ENCODE measurements at regions not wholly inside any gene's neighbourhood (a gene's known extent, or its start where the extent isn't known, plus 50 kb on each side); places are given as distances from the start of the nearest gene placed in this dataset.

DNA sequence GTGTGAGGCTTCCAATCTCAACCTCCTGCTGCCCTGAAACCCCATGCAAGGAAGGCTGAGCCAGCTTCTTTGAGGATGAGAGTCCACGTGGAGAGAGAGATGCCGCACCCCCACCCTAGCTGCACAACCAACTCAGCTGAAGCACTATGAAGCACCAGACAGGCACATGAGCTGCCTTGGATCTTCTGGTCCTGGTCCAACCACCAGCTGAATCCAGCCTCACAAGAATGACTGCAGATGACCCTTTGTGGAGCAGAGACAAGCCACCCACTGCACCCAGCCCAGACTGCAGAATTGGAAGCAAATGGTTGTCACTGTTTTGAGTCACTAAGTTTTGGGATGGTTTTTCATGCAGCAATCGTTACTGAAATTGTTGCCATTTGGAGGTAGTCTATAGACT lies 149.6 kb upstream of the SYT13 start:
- DNase-seq = no peak

DNA sequence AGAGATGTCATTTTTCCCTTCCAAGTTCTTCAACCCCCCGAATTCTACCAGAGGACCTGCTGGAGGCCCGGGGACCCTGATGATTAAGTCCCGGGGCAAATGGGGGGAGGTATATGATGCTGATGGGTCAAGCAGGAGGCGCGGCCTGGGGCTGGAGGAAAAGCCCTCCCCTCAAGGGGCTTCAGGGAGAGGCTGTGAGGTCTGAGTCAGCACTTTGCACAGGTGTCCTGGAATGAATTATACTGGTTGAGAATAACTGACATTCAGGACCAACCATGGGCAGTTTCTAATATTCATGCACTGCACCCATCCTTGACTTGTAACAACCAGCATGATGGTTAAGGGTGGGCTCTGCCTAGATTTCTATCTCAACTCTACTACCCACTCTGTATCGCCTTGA lies 146.8 kb upstream of the SYT13 start:
- no peak for DNase-seq

DNA sequence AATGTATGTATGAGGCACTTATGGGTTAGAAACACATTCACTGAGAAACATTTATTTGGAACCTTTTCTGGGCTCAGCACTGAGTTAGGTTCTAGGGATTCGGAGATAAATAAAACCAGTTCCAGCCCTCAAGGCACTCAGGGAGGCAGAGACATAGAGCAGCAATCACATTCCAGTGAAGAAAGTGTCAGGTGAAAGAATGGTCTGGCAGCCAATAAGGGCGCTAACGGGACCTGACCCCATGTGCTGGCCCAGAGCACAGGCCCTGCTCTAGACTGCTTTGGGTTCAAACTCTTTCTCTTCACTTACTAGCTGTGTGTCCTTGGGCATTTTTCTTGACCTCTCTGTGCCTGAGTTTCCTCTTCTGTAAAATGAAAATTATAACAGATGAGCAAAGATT lies 146.0 kb upstream of the SYT13 start:
- DNase-seq = no peak

DNA sequence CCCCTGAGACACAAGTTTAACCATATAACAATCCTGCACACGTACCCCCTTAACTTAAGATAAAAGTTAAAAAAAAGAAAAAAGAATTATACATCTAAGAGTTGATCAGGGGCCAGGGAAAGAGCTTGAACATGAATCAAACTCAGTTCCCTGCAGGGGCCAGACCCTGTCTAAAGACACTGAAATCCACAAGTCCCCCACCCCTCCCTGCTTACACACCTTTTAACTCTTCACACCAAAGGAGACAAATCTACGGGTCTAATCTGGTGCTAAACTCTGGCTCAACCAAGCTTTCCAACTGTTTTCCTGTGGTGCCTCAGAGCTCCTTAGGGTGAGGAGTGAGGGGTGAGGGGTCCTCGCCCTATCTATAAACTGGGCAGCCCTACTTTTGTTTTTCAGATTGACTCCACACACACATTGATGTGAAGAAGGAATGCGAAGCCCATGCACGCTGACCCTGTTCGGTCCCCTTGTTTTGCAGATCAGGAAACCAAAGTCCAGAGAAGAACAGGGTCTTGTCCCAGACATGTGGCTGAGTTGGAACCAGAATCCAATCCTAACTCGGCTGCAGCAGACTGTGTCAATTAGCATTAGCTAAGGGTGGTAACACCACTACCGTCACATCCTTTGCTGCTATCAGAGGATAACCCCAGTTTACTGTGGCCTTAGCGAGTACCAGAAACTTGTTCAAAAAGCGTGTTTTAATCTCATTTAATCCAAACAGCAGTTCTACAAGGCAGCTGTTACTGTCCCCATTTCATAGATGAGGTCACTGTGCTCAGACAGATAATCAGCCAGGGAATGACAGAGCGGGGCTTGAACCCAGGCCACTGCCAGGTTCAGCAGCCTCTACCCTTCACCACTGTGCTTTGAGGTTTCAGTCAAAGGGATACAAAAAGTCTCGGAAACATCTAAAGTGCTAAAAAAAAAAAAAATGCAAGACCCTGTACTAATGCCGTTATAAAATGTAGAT lies 145.2 kb upstream of the SYT13 start:
- DNase-seq = no peak

DNA sequence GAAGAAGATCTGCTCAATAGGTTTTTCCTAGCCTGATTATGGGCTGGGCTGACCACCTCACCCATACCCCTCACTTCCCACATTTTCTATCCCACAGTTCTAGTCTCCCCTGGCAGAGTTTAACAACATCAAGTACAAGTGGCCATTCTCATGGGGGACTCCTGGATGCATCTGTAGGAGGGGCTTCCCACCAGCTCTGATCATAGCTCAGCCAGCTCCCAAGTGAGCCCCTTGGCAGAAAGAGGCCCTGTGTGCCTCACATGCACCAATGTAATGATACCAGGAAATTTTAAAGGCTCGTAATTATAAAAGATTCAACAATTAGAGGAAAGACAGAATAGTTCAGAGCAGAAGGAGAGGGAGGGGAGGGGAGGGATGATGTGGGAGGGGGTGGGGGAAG lies 144.2 kb upstream of the SYT13 start:
- DNase-seq = no peak

DNA sequence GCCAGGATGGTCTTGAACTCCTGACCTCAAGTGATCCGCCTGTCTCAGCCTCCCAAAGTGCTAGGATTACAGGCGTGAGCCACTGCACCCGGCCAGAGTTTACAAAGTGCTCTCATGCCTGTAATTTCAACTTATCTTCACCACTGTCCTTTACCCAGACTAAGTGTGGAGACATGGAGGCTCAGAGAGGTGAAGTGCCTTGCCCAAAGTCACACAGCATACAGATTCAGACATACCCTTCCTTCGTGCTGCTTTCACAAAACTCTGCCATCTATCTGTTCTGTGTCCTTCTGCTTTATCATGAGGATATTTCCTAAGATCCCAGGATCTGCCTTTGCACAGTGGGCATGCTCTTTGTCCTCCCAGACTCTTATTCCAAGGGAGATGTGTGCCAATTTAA lies 143.6 kb upstream of the SYT13 start:
- DNase-seq = no peak

DNA sequence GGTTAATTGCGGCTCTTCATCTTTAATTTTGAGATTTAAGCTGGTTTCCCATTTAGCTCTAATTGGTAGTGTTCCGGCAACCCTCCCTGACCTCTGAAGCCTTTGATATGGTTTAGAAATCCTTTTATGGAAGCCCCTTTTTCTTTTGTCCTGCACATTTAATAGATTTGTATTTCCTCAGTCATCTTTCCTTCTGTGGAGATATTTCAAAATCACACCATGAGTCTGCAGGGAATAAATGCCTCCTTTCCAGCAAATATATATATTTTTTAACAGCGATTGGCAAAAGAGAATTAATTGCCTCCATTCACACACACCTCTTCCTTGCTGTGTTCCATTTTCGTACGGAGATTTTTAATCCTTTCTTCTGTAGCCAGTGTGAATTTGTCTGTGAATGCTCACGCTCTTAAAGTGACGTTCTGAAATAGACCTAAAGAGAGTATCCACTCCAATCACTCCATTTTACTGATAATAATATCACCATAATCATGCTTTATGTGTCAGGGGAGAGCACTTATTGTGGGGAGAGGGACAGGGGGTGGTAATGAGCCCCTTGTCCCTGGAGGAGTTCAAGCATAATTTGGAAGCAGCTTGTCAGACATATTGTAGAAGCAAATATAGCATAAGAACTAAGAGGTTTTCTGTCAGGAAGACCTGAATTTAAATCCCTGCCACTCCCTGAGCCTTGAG lies 142.5 kb upstream of the SYT13 start:
- no peak for DNase-seq

DNA sequence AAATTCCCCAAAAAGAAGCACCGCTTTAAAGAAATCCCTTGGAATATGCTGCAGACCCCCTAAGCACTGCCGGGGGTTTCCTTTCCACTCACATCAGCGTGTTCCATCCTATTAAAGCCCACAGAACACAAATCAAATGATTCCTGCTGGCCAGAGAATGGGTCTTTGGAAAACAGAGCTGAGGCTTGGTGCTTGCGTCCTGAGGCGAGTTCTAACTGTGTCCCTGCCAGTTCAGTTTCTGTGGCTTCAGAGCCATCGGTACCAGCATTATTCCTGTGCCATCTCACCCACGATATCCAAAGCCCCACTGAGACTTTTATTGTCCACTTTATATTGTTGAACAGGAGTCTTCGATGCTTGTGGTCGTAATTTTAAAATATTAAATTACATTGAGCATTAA lies 142.0 kb upstream of the SYT13 start:
- no peak for DNase-seq

DNA sequence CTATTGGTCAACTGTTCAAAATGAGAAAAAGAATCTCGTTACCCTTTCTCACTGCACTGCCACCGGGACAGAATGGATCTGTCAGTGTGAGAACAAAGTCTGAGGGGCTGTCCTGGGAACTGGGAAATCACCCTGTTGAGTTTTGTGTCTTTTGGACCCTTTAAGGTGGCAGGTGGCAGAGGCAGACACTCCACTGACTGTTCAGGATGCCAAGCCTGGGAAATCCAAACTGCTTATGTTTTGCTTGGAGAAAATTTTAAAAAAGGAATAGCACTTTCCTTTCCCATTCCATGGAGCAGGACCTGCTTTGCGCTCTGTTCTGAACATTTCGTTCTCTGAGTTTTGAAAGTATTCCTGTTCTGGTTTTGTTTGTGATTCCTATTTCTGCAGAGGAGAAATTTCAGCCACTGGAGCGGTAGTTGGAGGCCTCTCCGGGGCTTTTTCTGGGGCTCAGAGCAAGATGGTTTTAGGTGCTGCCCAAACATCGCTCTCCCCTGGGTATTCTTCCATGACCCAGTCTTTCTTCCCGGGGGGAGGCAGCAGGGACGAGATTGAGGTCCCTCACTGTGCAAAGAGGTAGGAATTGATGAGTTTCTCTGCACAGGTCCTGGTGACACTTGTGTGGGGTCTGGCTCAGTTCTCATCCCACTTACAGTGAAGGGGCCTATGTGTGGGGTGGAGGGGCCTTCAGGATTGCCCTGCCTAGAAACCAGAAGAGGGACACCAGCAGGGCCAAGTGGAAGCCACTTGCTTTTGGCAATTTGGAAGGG lies 138.5 kb upstream of the SYT13 start:
- no peak for DNase-seq

DNA sequence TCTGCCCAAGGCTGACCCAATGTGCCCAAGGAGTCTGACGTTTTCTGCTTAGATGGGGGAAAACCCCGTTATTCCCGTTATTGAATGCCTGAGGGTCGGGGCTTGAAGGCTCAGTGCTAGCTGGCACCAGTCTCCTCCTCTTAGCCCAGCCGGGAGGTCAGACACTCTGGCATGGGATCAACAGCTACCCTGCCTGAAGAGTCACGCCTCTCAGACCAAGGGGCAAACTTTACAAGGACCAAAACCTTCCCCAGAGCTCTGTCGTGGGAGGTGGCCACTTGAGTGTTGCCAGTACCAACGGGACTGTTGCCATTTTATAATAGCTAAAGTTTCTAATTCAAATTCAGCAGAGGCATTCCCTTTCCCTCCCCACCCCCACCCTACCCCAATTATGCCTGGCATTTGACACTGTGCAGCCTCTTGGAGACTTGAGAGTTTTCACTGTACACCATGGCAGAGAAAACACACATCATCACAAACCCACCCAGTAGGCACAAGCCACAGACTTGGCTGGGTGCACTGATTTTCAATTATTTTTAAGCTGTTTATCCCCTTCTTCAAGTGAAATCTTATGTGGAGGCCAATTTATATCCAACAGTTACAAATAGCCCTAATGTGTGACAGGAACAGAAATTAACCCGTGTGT lies 137.5 kb upstream of the SYT13 start:
- DNase-seq = no peak

DNA sequence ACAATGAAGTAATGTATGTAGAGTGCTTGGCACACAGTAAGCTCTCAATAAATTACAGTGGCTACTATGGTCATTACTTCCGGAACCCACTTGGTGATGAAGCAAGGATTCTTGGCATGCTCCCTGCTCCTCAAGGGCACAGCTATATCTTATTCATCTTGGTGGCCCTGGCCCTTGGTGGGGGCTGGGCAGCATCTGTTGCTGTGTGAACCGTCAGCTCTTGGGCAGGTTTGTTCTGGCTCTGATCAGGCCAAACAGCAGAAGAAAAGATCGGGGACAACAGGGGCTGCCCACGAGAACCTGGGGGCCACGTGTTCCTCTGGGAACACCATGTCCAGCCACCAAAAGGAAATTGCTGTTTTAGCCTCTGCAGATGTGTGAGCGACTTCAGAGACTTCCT lies 136.9 kb upstream of the SYT13 start:
- no peak for DNase-seq

DNA sequence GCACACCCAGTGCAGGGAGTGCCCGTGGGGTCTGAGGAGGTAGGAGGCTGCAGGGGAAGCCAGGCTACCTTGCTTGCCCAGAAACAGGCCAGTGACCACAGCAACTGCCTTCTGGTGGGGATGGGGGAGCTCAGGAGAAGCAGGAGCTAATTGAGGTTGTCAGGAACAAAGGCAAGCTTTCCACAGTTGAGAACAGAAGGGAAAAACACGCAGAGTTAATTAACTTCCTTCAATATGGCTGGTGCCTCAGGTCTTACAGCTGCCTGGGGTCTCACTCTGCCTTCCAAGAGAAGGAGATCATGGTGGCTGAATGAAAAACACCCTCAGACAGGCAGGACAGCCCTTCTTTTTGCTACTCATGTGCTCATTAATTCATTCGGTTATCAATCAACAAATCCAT lies 127.9 kb upstream of the SYT13 start:
- no peak for DNase-seq

DNA sequence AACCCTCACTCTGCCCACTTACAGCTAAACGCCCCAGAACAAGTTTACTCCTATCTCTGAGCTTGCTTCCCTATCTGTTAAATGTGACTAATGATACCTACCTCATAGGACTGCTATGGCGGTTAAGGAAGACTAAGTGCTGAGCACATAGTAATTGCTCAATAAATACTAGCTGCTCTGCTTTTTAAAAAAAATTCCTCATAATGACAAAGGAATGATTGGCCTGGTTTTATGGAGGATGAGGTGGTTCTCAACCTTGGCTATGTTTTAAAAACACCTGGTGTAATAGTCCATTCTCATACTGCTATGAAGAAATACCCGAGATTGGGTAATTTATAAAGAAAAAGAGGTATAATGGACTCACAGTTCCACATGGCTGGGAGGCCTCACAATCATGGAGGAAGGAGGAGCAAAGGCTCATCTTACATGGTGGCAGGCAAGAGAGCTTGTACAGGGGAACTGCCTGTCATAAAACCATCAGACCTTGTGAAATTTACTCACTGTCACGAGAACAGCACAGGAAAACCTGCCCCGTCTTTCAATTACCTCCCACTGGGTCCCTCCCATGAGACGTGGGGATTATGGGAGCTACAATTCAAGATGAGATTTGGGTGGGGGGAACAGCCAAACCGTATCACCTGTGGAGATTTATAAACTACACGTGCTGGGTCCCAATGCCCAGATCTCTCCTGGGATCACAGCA lies 127.2 kb upstream of the SYT13 start:
- DNase-seq = no peak

DNA sequence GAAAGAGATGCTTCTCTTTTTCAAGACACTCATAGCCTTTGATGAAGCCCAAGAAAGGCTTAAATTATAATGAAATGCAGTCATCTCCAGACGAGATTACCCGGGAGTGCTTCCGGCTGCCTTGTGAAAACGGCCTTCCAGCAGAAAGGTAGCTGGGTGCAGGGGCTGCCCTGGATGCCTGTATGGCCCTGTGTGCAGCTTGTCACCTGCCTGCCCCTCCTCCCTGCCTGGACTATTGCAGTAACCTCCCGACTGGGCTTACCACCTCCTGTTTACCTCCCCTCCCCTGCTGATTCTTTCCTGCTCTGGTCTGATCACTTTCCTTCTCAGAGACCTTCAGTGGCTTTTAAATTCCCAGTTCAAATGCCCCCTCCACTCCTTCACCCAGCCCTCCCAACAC lies 126.4 kb upstream of the SYT13 start:
- DNase-seq = no peak

DNA sequence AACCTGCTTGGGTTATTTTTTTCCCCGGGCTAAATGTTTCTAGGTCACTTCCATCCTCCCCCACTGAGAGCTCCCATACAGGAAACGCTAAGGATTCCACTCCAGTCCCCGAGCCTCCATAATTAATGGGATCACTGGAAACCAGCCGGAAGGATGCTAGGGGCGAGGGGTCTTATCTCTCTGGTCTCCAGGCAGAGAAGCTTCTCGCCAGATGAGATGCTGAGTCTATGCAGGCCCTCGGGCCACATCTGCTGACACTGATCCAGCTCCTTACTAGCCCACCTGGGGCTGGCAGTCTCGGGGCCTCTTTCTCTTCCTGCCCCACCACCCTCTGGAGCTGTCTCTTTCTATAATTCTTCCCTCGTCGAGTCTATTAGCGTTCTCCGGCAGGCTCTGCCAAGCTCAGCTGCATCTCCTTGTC lies 125.9 kb upstream of the SYT13 start:
- DNase-seq = no peak

DNA sequence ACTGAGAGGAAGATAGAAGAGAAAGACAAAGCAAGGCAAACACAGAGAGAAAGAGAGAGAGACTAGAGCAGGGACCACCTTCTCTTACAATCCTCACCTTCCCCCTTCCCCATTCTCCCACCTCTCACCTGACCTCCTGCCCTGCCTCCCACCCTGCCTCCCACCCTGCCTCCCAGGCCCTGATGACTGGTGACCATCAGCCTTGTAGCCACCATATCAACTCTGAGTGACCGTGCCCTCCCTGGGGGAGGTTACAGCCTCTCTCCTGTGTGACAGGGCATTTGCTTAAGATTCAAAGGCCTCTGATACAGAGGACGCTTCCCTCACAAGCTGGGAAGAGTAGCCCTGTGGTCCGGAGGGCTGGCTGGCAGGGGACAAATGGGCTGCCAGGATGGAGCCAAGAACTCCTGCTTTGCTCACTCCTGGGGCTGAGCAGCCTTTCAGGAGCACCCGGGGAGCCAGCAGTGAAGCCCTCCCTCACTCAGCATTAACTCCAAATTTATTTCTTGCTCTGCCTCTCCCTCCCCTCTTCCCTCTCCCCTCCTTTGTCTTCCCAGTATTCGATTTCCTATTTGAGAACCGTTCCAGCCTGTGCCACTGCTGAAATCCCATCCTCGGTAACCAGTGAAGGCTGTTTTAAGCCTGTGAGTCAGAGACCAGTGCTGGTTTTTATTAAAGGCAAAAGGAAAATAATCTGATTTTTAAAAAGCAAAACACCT lies 125.2 kb upstream of the SYT13 start:
- no peak for DNase-seq

DNA sequence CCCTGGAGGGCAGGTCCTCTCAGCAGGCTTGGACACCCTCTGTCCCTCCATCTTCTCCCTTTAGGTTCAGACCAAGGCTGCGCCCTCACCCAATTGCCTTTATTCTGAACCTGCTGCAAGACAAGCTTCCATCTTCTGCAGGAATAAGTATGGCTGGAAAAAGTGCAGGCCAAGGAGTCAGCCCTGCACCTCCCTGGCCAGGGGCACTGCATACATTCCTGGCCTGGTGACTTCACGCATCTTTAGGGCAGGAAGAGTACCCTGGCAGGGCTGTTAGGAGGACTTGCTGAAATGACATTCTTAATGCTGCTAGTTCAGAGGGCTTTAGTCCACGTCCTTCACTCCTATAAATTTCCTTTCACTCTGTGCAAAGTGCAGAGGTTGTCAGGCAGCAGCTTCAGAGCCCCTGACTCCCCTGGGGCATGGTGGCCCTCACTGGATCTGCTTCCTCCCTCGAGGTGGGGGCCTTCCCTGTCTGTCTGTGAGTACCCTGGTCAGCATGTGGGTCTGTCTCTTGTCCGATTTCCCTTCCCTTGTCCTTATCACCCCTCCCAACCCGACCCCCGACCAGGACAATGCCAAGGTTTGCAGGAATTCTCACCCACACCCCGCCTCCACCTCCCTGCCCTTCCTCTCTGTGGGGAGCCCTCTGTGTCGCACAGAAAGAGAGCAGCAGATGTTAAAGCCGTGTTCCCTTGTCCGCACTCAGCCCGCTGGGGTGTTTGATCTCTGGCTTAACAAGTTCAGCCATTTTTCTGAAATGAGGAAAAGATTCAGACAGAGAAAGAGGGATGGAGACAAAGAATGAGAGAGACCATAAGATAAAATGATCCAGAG lies 124.5 kb upstream of the SYT13 start:
- DNase-seq = no peak

DNA sequence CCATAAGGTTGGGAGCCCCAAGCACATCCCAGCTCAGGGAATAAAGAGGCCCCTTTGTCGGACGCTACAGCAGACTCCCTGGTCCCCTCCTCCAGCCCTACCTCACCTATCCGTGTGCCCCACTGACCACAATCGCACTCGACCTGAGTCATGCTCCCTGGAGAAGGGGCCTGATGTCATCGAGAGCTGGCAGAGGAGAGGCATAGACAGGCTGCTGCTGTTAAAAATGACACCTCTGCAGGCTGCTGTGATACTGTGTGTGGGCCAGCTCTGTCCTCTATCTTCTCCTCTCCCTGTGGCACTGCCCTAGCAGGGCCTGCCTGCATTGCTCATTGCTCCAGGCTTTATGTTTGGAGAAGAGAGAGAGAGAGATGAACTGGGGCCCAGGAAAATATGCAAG lies 123.4 kb upstream of the SYT13 start:
- no peak for DNase-seq

DNA sequence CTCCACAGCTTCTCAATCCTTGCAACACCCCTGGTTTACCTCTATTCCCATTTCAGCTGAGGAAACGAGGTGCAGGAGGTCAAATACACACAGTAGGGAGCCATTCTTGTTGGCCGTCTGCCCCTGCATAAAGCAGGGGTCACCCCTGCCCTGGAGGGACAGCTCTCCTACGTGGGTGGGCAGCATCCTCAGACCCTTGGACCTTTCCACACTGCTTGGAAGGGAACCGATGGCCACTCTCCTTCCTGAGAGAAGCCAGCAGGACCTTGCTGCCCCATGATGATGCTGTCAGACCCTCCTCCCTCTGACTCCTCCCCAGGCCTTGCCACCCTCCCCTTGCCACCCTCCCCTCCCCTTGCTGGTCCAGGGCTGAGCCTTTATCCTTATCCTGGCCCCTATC lies 121.1 kb upstream of the SYT13 start:
- DNase-seq = no peak

DNA sequence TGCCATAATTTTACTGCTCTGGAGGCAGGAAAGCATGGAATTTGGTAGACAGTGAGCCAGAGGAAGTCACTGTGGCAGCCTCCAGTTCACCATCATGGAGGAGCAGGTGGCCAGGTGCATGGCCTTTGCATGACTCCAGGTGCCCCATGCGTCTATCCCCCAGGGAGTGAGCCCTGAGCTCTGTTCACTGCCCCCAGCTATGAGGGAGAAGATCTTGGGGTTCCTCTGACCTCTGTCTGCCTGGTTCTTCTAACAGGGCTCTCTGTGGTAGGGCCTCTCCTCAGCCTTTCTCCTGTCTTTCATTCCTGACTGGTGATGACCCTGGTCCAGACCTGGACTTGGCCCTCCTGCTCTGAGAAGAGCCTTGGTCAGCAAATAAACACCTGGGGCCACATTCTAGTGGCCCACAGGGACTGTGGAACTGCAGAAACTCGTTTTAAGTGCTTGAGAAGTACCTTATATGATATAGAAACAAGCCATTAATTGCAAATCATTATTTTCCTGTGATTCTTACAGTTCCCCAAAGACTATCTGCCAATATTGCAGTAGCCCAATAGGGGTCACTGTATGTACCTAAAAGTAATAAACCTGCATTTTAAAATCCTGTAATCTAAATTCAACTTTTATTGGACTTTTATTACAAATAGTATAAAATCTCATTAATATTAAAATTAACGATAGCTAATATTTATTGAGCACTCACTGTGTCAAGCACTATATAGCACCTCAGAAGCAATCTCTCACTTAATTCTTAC lies 120.0 kb upstream of the SYT13 start:
- DNase-seq = no peak

Data from activated CD8-positive, alpha-beta memory T cell treated with anti-CD3 and anti-CD28 coated beads, Interleukin-2, amount 50 U/mL, for 4 hours (primary cell).